Vagina (tissue), 2 donors: ENCODE measurements at regions not wholly inside any gene's neighbourhood (a gene's known extent, or its start where the extent isn't known, plus 50 kb on each side); places are given as distances from the start of the nearest gene placed in this dataset.

Source experiments
- DNase-seq, 2 donors: peaks; one replicate each; pipeline ENCODE4 v3.0.0-alpha.2; 2017; ENCODE audit errors: extremely low spot score in 2 of 2
- H3K27ac ChIP-seq: fragments of 200-600 bp; sonication (generic); one replicate; pipeline ENCODE4 v1.5.1; 2019
- H3K27me3 ChIP-seq: fragments of 200-600 bp; sonication (generic); one replicate; pipeline ENCODE4 v1.5.1; 2019
- H3K36me3 ChIP-seq, 2 donors: fragments of 200-600 bp; sonication (generic); one replicate each; pipeline ENCODE4 v1.5.1; 2017 to 2019
- H3K4me1 ChIP-seq: fragments of 200-600 bp; sonication (generic); one replicate; pipeline ENCODE4 v1.5.1; 2019
- H3K4me3 ChIP-seq, 2 donors: fragments of 200-600 bp; sonication (generic); 1 replicate in 1 of 2; 2 replicates in 1 of 2; pipeline ENCODE4 v1.5.1; 2016 to 2019
- H3K9me3 ChIP-seq: fragments of 200-600 bp; sonication (generic); one replicate; pipeline ENCODE4 v1.5.1; 2019
- POLR2A ChIP-seq, 2 donors: fragments of 450-650 bp; IDR thresholded peaks; one replicate each; pipeline ENCODE4 v1.6.1; 2017; ENCODE audit warnings: antibody characterized with exemption in 2 of 2, mild to moderate bottlenecking in 2 of 2, moderate library complexity in 2 of 2
- POLR2AphosphoS5 ChIP-seq, 2 donors: sonication (generic); formaldehyde crosslinking; IDR thresholded peaks; one replicate each; pipeline ENCODE4 v1.9.0; 2017; ENCODE audit warnings: antibody characterized with exemption in 2 of 2, mild to moderate bottlenecking in 2 of 2, low read depth in 1 of 2; ENCODE audit not compliant: insufficient read depth in 1 of 2
- intact Hi-C: fragments of 100-400 bp; cut with DNase I; formaldehyde crosslinking; loops from one replicate; pipeline ENCODE4 v1.15.1; 2023
- TF ChIP-seq, protein P1 (sequence below), 3 experiments: fragments of 450-650 bp in 2 of 3; fragments of 200-600 bp in 1 of 3; sonication (generic) in 1 of 3; IDR thresholded peaks; one replicate each; pipeline ENCODE4 v1.5.1; 2017 to 2019; ENCODE audit warnings: antibody characterized with exemption in 3 of 3, mild to moderate bottlenecking in 2 of 3, moderate library complexity in 2 of 3

- H3K27ac ChIP-seq: no peak overlapping the region
- DNase-seq: no peak
- no peaks in the 10 kb centered on the region for H3K36me3 ChIP-seq
- no peaks in the 10 kb centered on the region for H3K9me3 ChIP-seq
- H3K27me3 ChIP-seq: no peaks in the 10 kb centered on the region
- H3K4me1 ChIP-seq: peaks cover 4% of the 10 kb centered on the region
- TF ChIP-seq POLR2AphosphoS5 (IDR thresholded peaks at IDR 0.05; ENCODE audit: insufficient read depth in 1 of 2, low read depth in 1 of 2) (no peak), POLR2A (IDR thresholded peaks at IDR 0.05) (no peak)
- TF ChIP-seq, protein P1, sequence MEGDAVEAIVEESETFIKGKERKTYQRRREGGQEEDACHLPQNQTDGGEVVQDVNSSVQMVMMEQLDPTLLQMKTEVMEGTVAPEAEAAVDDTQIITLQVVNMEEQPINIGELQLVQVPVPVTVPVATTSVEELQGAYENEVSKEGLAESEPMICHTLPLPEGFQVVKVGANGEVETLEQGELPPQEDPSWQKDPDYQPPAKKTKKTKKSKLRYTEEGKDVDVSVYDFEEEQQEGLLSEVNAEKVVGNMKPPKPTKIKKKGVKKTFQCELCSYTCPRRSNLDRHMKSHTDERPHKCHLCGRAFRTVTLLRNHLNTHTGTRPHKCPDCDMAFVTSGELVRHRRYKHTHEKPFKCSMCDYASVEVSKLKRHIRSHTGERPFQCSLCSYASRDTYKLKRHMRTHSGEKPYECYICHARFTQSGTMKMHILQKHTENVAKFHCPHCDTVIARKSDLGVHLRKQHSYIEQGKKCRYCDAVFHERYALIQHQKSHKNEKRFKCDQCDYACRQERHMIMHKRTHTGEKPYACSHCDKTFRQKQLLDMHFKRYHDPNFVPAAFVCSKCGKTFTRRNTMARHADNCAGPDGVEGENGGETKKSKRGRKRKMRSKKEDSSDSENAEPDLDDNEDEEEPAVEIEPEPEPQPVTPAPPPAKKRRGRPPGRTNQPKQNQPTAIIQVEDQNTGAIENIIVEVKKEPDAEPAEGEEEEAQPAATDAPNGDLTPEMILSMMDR (IDR thresholded peaks at IDR 0.05): peak; percentile 13 to 53 (median 40)
- no peak overlapping the region for H3K4me3 ChIP-seq
- intact Hi-C loops: loop anchor here (10.0 kb wide), 1 partner anchor 289 kb away; no protein-coding TSS in a partner anchor
Measured at GRCh38 chr12:85575120-85576096, 260.8 kb downstream of the RASSF9 start.

GRCh38 chr12:85580562-85581168, 255.5 kb downstream of the RASSF9 start:
- Histone ChIP-seq H3K4me1 (peaks cover 9% of the 10 kb centered on the region), H3K36me3 (no peaks in the 10 kb centered on the region), H3K27ac (no peak overlapping the region), H3K9me3 (no peaks in the 10 kb centered on the region), H3K27me3 (no peaks in the 10 kb centered on the region), H3K4me3 (no peak overlapping the region)
- no peak for DNase-seq
- TF ChIP-seq, protein P1 (IDR thresholded peaks at IDR 0.05): no peak
- peak in 1 of 2 donors; percentile 69 for TF ChIP-seq POLR2AphosphoS5 (IDR thresholded peaks at IDR 0.05; ENCODE audit: insufficient read depth in 1 of 2, low read depth in 1 of 2)
- TF ChIP-seq POLR2A (IDR thresholded peaks at IDR 0.05): no peak
- intact Hi-C loops: no loop called here

GRCh38 chr12:85587158-85587557, 249.1 kb downstream of the RASSF9 start:
- no peaks in the 10 kb centered on the region for H3K36me3 ChIP-seq
- H3K27me3 ChIP-seq: no peaks in the 10 kb centered on the region
- DNase-seq: no peak
- no peak overlapping the region for H3K4me3 ChIP-seq
- H3K4me1 ChIP-seq: no peaks in the 10 kb centered on the region
- intact Hi-C loops: no loop called here
- H3K27ac ChIP-seq: no peak overlapping the region
- TF ChIP-seq POLR2AphosphoS5 (IDR thresholded peaks at IDR 0.05; ENCODE audit: insufficient read depth in 1 of 2, low read depth in 1 of 2) (no peak), POLR2A (IDR thresholded peaks at IDR 0.05) (no peak)
- TF ChIP-seq, protein P1 (IDR thresholded peaks at IDR 0.05): no peak
- no peaks in the 10 kb centered on the region for H3K9me3 ChIP-seq

GRCh38 chr12:85588221-85588620, 248.0 kb downstream of the RASSF9 start:
- no peaks in the 10 kb centered on the region for H3K27me3 ChIP-seq
- no peak for DNase-seq
- intact Hi-C loops: no loop called here
- H3K9me3 ChIP-seq: no peaks in the 10 kb centered on the region
- no peaks in the 10 kb centered on the region for H3K36me3 ChIP-seq
- TF ChIP-seq, protein P1 (IDR thresholded peaks at IDR 0.05): no peak
- TF ChIP-seq POLR2A (IDR thresholded peaks at IDR 0.05): no peak
- no peak for TF ChIP-seq POLR2AphosphoS5 (IDR thresholded peaks at IDR 0.05; ENCODE audit: insufficient read depth in 1 of 2, low read depth in 1 of 2)
- no peaks in the 10 kb centered on the region for H3K4me1 ChIP-seq
- no peak overlapping the region for H3K27ac ChIP-seq
- H3K4me3 ChIP-seq: no peak overlapping the region
